ENCODE measurements at regions not wholly inside any gene's neighbourhood (a gene's known extent, or its start where the extent isn't known, plus 50 kb on each side); places are given as distances from the start of the nearest gene placed in this dataset.

DNA sequence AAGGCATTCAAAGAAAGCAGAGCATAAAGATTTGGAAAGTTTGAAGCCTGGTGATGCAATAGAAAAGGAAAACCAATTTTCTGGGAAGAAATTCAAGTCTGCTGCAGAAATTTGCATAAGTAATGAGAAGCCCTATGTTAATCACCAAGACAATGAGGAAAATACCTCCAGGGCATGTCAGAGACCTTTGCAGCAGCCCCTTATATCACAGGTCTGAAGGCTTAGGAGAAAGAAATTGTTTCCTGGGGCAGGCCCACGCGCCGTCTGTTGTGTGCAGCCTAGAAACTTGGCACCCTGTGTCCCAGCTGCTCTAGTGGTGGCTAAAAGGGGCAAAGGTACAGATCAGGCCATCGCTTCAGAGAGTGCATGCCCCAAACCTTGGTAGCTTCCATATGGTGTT, 495.3 kb upstream of the CDH6 start:
- no peak for DNase-seq

DNA sequence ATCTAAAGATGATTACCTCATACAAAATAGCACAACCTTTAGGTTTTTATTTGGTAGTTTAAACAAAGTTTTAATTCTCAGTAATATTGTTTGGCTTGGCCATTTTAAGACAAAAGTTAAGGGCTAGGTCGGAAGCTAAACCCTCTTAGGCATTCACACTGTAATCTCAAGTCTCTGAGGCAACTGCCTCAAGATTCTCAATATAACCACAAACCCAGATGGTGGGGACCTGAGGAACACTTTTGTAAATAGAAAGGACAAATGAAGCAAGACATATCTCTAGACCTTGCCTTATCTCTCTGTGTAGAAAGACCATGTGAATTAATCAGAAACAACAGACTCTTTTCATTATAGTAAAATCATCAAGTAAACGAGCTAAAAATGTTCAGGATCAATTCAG, 500.2 kb upstream of the CDH6 start:
- DNase-seq: no peak

DNA sequence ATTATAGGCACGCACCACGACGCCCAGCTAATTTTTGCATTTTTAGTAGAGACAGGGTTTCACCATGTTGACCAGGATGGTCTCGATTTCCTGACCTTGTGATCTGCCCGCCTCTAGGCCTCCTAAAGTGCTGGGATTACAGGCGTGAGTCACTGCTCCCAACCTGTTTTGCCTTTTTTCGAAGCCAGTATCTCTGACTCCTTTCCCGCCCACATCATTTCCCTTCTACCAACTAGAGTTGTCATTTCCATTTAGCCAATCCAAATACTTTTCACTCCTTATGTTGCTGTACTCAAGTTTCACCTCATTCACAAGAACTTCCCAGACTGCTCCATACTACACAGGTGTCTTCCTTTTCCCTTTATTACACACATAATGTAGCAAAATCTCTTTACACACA, 502.6 kb upstream of the CDH6 start:
- DNase-seq: no peak

DNA sequence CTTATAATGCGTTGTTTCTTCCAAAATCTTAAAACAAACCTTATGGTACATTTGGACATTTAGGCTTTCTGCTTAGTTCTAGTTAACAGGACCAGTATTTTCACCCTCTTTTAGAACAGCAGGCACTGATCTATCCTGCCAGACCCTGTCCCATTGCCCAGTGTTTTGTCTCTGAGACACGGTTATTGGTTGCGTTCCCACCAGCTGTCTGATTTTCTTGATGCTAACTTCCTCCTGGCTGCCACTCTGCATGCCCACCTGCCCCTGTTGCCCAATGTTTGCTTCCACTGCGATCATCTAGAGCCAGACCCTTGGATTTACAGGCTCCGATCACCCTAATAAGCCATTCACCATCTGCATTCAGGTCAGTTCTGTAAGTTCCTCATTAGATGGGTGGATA, 506.0 kb upstream of the CDH6 start:
- no peak for DNase-seq

DNA sequence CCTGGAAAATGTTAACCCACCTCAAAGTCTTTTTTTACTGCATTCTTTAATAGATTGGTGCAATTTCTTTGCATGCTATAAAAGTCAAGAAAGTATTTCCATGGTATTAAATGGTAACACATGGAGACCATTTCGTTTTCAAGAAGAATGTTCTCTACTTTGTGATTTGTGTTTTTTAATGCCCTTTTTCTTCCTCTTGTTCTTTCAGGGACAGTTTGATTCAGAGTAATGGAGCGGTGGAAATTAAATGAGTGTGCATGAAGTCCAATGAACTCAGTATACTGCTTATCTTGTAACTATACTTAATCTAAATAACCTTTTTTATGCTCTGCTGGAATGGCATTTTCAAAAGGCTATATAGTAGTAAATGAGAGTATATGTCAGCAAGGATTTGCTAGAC, 507.0 kb upstream of the CDH6 start:
- no peak for DNase-seq

DNA sequence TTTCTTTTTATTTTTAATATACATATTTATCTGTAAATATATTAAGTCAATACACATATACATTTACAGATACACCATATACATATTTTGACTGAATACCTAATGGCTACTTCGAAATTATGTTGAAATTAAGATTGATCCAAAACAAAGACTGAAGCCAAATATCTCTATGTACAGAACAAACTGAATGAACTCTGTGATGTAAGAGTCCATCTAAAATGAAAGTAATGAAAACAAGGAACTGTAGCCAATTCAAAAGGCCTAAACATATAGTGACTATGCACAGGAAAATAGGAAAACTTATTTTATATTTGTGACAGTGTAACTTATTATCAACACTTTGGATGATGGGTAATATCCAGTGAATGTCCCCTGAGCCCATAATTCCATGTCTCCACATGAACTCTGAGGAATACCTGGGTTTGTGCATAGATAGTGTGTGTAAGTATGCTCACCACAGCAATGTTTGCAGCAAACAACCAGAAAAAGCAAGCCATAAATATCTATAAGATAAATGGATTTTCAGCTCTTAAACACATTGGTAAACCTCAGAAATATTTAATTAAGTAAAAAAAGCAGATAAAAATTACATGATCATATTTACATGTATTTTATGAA, 517.2 kb upstream of the CDH6 start:
- DNase-seq: no peak

DNA sequence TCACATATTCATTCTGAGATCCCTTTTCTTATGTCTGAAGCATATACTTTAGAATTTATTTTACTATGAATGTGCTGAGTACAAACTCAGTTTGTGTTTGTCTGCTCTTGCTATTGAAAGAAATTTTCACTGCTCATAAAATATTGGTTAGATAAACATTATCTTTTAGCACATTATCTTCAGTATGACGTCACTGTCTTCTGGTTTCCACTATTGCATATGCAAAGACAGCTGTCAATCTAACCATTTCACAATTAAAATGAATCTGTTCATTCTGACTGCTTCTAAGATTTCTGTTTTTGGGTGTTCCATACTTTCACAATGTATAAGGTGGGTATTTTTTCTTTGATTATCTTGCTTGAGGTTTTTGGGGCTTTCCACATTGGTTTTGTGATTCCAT, 526.2 kb upstream of the CDH6 start:
- DNase-seq: no peak

DNA sequence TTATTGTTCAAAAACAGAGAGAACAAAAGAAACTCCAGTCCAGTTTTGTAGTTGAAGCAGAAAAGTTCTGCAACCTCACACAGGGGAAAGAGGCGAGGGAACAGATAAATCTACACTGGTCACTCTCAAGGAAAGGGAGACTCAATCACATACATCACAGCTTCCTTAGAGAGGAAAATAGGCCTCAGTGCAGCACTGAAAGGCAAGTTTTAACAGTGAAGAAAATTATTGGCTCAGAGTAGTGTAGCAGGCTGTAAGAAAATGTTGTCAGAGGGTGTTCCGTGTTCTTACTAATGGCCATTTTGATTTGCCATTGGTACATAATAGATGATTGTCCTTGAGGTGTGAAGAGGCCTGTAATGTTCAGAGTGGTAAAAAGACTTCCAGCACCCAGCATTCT, 530.0 kb upstream of the CDH6 start:
- no peak for DNase-seq

DNA sequence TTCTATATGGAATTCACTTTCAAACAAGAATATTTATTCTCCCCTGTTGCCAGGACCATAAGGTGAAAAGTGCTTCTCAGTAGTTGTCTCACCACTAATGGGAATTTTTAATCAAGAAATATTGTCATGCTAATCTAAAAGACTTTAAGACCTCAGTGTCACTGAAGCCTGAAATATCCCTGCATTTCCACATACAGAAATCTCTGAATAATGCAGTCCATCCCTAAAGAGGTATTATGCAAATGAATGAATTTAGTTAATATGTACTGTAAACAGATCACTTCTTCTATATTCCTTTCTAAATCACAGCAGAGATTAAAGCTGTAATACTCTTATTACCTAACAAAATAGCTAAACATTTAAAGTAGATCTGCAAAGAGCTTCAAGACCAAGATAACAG, 531.1 kb upstream of the CDH6 start:
- DNase-seq: no peak

DNA sequence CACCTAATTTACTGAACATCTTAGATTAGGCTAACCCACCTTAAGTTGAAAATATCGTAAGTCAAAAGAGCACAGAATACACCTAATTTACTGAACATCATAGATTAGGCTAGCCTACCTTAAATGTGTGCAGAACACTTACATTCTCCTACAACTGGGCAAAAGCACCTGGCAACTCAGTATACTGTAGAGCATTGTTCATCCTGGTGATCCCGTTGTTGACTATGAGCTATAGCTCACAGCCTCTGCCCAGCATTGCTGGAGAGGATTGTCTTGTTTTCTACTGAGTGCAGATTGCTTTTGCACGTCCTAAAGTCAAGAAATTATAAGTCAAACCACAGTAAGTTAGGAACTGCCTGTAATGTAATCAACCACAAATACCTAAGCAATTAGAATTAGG, 531.8 kb upstream of the CDH6 start:
- no peak for DNase-seq

DNA sequence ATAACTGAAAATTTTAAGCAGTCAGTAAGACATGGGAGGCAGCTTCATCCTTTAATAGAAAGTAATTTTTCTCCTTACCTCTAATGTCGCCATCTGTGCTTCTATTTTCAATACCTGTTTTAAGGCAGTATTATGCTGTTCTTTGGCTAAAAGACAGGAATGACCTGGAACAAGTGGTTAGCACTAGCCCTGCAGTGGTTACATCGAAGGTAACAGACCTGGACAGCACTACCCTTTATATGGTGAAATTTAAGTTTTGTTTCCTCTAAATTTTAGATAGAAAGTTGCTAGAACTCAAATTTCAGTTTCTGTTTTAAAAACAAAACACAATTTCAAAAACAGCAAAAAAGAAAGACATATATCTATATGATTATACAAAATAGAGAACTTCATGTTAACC, 534.1 kb upstream of the CDH6 start:
- DNase-seq: no peak

DNA sequence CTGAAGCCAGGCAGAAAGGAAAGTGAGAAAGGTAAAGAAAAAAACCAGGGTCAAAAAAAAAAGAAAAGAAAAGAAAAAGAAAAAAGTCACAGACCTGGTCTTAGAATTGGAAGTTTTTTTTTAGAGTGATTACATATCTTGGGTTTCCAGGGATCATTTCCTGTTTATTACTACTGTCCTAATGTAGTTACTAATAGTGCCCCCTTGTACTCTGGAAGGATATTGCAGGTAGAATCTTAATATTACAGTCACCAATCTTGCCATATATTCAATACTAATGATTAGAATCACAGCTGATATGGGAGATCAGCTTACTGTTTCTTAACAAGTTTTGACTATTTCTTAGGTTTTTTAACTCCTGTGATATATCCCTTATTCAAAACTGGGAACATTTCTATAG, 543.2 kb upstream of the CDH6 start:
- no peak for DNase-seq

DNA sequence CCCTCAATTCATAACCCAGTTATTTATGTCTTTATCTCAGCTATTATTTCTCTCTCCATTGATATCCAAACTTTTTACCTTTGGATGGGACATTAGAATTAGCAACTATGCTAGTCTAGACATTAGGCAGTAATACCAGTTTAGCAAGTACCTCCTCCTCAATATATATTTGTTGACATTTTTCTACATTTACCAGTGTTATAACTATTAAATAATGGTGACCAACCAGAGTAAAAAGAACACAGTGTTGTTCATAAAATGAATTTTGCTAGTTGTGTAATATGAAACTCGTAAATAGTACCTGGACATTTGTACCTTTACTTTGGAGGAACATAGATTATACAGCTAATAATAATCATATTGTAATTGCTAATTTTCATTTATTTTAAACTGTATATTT, 554.6 kb upstream of the CDH6 start:
- no peak for DNase-seq

DNA sequence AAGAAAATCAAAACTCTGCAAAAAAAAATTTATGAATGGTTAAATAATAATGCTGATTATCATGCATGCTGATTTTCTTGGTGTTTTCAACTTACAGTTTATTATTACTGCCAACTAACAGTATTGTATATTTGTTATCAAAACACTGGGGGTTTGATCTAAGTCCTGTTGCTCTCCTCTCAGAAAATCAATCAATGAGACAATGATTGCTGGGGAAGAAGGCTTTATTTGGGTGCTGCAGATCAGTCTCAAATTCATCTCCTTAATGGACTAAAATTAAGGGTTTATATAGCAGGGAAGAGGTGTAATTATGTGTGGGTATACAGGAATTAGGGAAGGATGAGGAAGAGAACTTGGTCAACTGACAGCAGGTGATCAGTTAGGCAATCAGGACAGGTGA, 565.5 kb upstream of the CDH6 start:
- DNase-seq: no peak

DNA sequence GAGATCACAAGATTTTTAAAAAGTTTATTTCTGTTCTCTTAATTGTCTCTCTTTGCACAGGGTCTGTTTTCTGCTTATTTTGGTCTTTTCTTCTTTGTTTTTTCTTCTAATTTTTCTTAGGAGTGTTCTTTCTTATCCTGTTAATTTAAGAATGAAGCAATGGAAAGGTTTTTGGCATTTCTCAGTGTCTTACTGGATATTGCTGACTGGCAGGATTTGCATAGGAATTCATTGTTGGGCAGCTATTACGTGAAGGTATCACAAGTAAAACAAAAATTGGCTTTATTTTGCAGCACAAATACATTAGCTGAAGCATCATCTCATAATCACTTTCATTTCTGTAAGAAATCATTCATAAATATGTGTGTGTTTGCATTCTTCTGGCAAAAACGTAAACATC, 566.9 kb upstream of the CDH6 start:
- no peak for DNase-seq

DNA sequence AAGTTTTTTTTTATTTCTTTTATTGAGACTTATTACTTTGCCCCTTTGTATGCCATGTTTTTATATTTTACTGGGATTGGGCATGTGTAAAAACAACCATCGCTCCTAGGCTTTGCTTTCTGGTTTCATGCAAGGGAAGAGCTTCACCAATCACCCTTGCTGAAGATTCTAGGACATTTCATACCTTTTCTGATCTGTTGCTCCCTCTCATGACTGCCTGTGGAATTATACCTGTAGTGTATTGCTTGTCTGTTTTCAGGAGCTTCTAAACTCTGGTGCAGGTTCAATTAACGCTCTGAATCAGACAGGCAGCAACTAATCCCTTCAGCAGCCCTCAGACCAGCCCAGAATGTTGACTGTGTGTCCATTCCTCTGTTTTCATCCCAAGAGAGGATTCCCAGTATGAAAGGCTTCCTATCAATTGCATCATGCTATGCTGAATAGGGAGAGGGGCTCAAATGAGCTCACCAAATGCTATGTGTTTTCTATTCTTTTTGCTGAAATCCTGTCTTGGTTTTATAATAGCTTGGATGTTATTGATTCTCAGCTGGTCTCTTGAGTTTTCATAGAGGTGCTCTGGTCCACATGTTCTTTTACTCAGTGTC, 572.9 kb upstream of the CDH6 start:
- DNase-seq: no peak

DNA sequence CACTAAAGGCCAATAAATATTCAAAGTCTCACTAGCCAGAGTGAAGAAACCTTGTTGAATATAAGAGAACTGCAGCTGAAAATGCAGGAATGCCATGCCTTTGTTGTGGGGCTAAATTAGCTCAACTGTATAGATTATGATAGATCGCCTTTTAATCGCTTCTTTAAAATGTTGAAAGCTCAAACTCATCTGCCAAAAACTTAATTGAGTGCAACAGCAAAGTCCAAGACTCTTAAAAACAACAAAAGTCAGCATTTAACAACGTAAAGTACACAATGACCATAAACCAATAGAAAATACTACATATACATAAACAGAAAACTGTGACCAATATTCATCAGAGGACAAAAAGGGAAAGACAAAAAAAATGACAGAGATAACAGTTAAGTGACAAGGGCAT, 585.0 kb upstream of the CDH6 start:
- no peak for DNase-seq

DNA sequence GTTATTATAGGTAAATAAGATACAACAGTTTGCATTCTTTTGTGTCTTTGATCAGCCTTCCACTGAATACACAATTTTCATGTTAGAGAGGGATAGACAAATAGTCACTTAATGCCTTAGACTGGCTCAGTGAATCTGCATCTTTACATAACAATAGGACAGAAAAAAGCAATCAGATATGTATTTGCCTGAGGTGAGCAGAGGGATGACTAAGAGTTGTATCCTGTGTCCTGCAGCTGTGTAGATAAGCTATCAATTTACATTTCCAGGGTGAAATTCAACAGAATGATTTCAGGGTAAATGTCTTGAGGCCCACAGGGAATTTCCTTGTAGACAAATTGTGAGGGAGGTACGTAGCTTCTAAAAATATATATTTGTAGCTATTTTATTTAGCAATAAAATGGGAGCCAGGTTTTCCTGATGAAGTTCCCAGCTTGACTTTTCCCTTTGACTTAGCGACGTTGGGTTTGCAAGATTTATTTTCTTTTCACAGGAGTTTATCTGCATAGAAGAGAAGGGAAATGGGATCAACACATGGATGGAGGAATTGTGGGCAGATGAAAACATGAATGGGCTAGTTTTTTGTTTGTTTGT, 586.1 kb upstream of the CDH6 start:
- DNase-seq: no peak

DNA sequence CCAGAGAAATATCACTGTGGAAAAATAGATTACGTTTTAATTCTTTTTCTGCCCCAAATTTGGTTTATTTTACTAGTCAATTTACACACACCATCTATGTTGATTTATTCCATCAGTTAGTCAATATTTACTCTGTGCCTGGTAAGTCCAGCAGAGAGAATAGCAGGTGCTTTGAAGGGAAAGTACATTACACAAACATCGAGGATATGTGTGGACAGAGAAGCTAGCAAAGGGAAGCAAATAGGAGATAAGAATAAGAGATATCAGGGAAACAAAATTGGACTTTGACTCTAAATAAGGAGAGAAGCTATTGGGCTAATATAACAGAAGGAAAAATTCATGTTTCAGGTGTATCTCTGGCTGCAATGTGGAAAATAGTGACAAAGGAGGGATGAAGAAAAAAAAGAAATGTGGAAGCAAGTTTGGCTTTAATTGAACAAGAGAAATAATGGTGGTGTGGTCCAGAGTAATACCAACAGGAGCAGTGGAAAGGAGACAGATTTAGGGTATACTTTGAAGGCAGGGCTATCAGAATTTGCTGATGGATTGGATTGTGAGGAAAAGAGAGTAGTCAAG, 587.7 kb upstream of the CDH6 start:
- no peak for DNase-seq

DNA sequence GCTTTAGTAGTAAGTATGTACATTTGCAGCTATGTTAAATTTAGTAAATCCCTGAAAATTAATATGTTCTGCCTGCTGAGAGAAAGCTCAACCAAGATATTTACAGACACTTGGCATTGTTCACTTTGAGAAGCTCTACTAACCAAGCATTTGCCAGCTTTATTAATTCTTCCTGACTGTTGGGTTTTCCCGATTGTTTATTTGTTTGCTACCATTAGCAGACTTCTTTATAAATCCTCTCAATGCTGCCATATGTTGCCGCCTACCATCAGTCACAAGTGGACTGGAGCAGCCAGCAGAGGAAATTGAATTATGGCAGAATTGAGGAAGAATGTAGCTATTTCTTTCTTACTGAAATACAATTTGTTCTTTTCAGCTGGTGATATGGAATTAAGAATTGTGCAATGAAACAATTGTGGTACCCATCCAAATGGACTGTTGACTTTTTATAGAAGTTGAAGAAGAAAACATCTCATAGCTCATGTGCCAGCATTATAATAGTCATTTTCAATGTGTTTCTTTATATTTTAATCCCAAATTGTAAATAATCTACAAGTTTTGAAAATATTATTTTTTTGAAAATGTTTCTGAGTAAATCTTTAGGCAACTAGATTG, 588.7 kb upstream of the CDH6 start:
- no peak for DNase-seq

DNA sequence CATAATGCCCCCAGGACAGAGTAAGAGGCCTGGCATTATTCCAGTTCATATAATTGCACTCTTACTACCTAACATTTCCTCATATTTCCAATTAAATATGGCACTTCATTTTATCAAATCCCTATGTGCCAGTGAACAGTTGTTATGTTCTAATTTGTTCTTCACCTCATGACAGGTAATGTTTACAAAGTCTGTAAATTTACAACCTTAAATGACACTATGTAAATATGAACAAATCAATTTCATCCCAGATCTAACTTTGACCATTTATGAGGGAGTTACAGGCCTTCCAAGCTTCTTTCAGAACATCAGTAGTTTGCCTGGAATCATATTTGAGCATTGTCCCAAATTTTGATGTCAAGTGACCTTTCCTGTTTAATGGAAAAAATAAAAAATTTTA, 592.6 kb upstream of the CDH6 start:
- DNase-seq: no peak

DNA sequence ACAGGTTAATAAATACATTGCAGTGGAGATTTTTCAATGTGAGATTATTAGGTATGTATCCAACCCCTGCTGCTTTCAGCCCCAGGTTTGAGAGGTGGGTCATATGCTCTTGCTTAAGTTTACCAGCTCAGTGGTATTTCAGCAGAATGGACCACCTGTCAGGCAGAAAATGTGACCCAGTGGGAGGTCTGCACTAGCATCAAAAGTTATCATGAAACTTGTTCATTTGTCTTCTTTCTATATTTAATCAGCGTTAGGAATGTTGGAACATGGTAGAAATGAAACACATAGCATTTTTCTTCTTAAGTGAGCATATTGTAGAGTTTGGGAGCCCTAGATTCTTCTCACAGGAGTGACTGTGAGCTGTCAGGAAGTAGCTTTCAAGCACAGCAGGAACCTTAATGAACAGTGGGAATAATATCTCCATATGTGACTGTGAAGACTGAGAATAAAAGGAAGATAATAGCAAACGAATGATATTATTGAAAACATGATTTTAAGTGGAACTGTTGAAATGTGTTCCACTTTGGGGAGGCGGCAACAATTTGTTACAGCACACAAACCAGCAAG, 596.9 kb upstream of the CDH6 start:
- DNase-seq: no peak

DNA sequence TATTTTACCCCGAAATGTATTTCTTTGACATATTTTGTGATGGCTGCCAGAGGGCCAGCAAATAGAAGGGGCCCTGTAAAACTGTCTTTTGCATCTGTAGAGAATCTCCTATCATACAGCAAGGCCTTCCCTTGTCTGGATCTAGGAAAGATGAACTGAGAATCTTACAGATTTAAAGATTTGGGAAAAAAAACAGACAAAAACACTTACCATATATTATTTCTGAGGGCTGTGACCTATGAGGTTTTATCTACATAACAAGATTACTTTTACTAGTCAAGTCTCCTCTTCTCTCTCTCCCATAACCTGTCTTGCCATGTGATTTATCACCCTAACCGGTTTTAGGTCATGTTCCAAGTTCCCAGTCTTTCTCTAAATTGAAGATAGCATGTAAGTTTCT, 599.2 kb upstream of the CDH6 start:
- no peak for DNase-seq

DNA sequence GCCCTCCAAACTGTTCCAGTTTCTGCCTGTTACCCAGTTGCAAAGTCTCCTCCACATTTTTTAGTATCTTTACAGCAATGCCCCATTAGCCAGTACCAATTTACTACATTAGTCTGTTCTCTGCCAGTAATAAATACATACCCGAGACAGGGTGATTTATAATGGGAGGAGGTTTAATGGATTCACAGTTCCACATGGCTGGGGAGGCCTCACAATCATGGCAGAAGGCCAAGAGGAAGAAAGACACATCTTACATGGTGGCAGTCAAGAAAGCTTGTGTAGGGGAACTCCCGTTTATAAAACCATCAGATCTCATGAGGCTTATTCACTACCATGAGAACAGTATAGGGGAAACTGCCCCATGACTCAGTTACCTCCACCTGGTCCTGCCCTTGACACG, 600.7 kb upstream of the CDH6 start:
- no peak for DNase-seq
